HEK293 (cell line): ENCODE measurements at regions not wholly inside any gene's neighbourhood (a gene's known extent, or its start where the extent isn't known, plus 50 kb on each side); places are given as distances from the start of the nearest gene placed in this dataset.

Source experiments
- CTCF ChIP-seq: fragments of 450-650 bp; formaldehyde crosslinking; IDR thresholded peaks from 2 replicates; pipeline ENCODE4 v1.5.1; 2016; ENCODE audit warnings: missing biosample characterization, missing genetic modification characterization
- MYNN ChIP-seq: fragments of 450-650 bp; formaldehyde crosslinking; IDR thresholded peaks from 2 replicates; pipeline ENCODE4 v1.5.1; 2016; ENCODE audit warnings: missing biosample characterization, missing genetic modification characterization, borderline replicate concordance
- PRDM1 ChIP-seq: fragments of 450-650 bp; formaldehyde crosslinking; IDR thresholded peaks from 2 replicates; pipeline ENCODE4; 2016; ENCODE audit warnings: missing biosample characterization, missing genetic modification characterization
- ZNF132 ChIP-seq: fragments of 450-650 bp; formaldehyde crosslinking; IDR thresholded peaks from 2 replicates; pipeline ENCODE4 v1.5.1; 2017; ENCODE audit warnings: missing biosample characterization, missing genetic modification characterization, borderline replicate concordance
- ZNF202 ChIP-seq: fragments of 450-650 bp; formaldehyde crosslinking; IDR thresholded peaks from 2 replicates; pipeline ENCODE4 v1.5.1; 2016; ENCODE audit warnings: missing biosample characterization, missing genetic modification characterization, borderline replicate concordance
- ZNF274 ChIP-seq, 2 experiments: fragments of 200-500 bp in 1 of 2; fragments of 450-650 bp in 1 of 2; sonication (Bioruptor generic) in 1 of 2; formaldehyde crosslinking in 1 of 2; IDR thresholded peaks; 2 replicates each; pipeline versions ENCODE4 v1.5.1 to v1.6.1; 2014 to 2016; ENCODE audit warnings: borderline replicate concordance in 1 of 2, inconsistent platforms in 1 of 2, low read length in 1 of 2, missing biosample characterization in 1 of 2, missing genetic modification characterization in 1 of 2

DNA sequence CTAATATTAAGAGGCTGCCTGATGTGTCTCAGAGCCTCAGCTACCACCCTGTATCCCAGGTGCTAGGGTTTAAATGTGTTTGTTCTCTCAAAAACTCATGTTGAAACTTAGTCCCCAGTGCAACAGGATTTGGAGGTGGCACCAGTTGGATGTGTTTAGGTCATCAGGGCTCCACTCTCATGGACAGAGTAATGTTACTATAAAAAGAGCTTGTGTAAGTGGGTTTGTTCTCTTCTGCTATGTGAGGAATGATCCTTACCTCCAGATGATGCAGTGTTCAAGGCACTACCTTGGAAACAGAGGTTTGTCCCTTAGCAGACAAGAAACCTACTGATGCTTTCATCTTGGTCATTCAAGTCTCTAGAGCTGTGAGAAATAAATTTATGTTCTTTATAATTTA lies 164.9 kb upstream of the EPHA7 start:
- TF ChIP-seq CTCF (no peak), PRDM1 (tag by site-specific recombination) (no peak), MYNN (no peak), ZNF132 (no peak), ZNF274 (IDR thresholded peaks at IDR 0.05; ENCODE audit: low read length) (no peak), ZNF274 (tag by site-specific recombination; IDR thresholded peaks at IDR 0.05; ENCODE audit: borderline replicate concordance) (no peak), ZNF202 (tag by site-specific recombination) (no peak)
